Liver (tissue), 3 donors: ENCODE measurements at regions not wholly inside any gene's neighbourhood (a gene's known extent, or its start where the extent isn't known, plus 50 kb on each side); places are given as distances from the start of the nearest gene placed in this dataset.

Source experiments
- GABPA ChIP-seq, 2 donors: IDR thresholded peaks in 1 of 2; conservative IDR thresholded peaks in 1 of 2; 2 replicates each; pipeline ENCODE4 v1.6.1; 2016; ENCODE audit warnings: antibody characterized with exemption in 2 of 2, mild to moderate bottlenecking in 1 of 2, moderate library complexity in 1 of 2
- MAX ChIP-seq: IDR thresholded peaks from 2 replicates; pipeline ENCODE4 v1.6.1; 2016; ENCODE audit warnings: antibody characterized with exemption
- RAD21 ChIP-seq, 2 donors: IDR thresholded peaks; 2 replicates each; pipeline ENCODE4 v1.6.1; 2016; ENCODE audit warnings: antibody characterized with exemption in 2 of 2, mild to moderate bottlenecking in 2 of 2
- TAF1 ChIP-seq: conservative IDR thresholded peaks from 2 replicates; pipeline ENCODE4 v1.6.1; 2016; ENCODE audit warnings: antibody characterized with exemption, mild to moderate bottlenecking
- YY1 ChIP-seq: IDR thresholded peaks from 2 replicates; pipeline ENCODE4 v1.6.1; 2016; ENCODE audit warnings: antibody characterized with exemption, mild to moderate bottlenecking
- TF ChIP-seq, protein P1 (sequence below): fragments of 150-350 bp; IDR thresholded peaks from 2 replicates; pipeline ENCODE4 v1.5.1; 2017; ENCODE audit warnings: improper control_type of control experiment, low read depth, low read length; ENCODE audit not compliant: missing input control
- donor health status: healthy.
- donor health status: healthy.

- TF ChIP-seq, protein P1, sequence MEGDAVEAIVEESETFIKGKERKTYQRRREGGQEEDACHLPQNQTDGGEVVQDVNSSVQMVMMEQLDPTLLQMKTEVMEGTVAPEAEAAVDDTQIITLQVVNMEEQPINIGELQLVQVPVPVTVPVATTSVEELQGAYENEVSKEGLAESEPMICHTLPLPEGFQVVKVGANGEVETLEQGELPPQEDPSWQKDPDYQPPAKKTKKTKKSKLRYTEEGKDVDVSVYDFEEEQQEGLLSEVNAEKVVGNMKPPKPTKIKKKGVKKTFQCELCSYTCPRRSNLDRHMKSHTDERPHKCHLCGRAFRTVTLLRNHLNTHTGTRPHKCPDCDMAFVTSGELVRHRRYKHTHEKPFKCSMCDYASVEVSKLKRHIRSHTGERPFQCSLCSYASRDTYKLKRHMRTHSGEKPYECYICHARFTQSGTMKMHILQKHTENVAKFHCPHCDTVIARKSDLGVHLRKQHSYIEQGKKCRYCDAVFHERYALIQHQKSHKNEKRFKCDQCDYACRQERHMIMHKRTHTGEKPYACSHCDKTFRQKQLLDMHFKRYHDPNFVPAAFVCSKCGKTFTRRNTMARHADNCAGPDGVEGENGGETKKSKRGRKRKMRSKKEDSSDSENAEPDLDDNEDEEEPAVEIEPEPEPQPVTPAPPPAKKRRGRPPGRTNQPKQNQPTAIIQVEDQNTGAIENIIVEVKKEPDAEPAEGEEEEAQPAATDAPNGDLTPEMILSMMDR = no peak
- TF ChIP-seq TAF1 (no peak), RAD21 (IDR thresholded peaks at IDR 0.05) (no peak), MAX (no peak), YY1 (no peak), GABPA (IDR thresholded peaks at IDR 0.05 in 1 of 2, conservative IDR thresholded peaks at IDR 0.05 in 1 of 2) (no peak)
Observed at GRCh38 chr21:28213261-28213660, 779.4 kb downstream of the LTN1 start.
